ENCODE measurements at regions not wholly inside any gene's neighbourhood (a gene's known extent, or its start where the extent isn't known, plus 50 kb on each side); places are given as distances from the start of the nearest gene placed in this dataset.
"Not testable (repeated sequence)": the region's sequence is repeated elsewhere in the genome, so short reads cannot be mapped to it uniquely, and the experiment has no call there.

GRCh38 chr3:139248593-139249255 lies 95.1 kb upstream of the MRPS22 start:
- no peak for DNase-seq

DNA sequence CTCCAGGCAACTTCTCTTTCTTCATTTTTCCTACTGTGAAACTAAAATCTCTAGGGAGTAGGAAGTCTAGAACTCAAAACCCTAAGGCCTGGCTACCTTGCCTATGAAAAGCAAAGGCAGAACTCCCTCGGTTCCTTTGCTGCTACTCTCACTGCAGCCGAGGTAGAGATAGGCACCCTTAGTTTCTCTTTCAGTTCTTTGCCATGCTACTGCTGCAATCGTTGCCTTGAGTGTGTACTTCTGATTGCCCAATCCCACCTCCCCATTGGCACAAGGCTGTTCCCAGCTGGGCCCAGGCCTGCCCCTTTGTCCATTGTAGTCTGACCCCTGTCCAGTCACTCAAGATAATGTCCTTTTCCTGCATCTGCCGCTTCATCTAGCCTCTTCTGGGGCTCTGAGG lies 92.3 kb upstream of the MRPS22 start:
- no peak for DNase-seq

GRCh38 chr3:139252719-139253118 lies 91.1 kb upstream of the MRPS22 start:
- DNase-seq: no peak

GRCh38 chr3:139258276-139258675 lies 85.5 kb upstream of the MRPS22 start:
- no peak for DNase-seq

- no peak for DNase-seq
Measured at GRCh38 chr3:139259398-139259797, 84.4 kb upstream of the MRPS22 start.

- DNase-seq: no peak
Measured at GRCh38 chr3:139260041-139260486, 83.8 kb upstream of the MRPS22 start.

DNA sequence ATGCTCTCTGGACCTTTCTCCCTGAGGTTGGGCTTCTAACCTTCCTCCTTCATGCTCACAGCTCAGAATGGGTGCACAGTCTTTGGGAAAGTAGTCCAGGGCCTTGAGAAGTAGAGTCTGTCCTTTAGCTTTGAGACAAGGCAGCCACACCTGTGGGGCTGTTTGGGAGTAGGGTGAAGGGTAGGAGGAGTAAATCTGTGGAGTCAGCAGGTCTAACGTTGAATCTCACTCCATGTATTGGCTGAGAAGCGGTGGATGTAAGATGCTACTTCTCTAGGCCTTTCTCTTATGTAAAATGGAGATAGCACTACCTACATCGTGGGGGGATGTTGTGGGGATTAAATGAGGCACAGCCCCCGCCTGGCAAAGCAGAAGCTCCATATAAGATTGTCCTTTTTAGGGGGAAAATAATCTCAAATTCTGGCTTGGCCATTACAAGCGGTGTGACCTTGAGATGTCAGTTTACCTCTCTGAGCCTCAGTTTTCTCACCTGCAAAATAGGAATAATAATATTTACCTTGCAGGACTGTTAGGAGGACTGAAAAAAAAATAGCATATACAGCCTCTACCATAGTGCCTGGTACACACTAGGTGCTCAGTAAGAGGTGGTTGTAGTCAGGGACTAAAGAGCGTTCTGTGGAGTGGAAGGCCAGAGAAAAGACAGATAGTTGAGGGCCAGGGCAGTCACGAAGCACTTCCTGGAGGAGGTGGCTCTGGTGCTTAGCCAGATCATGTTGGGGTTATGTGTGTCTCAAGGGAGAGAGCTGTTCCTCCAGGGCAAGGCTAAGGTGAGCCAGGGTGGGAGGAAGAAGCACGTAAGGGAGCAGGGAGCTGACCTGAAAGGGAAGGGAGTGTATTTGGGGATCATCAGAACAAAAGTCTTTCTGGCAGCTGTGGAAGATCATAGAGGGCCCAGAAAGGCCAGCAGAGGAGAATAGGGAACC lies 82.8 kb upstream of the MRPS22 start:
- DNase-seq: no peak

- DNase-seq: no peak
Measured at GRCh38 chr3:139261754-139262586, 81.8 kb upstream of the MRPS22 start.

- no peak for DNase-seq
Measured at GRCh38 chr3:139263798-139264197, 80.0 kb upstream of the MRPS22 start.

DNA sequence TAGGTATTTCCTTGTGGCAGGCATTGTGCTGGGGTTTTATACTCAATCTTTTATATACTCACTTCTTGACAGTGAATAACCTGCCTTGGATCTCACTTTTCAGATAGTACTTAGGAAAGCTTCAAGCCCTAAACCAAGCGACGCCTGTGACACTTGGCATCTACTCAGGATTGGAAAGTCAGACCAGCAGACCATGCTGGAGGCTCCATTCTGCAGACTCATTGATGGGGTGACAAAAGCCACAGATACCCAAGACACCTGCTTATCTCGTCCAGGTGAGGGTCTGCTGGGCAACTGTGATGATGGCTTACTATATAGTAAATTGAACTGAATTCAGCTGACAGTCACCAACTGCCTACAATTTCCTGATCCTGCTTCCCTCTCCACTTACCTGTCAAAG lies 79.4 kb upstream of the MRPS22 start:
- no peak for DNase-seq

DNA sequence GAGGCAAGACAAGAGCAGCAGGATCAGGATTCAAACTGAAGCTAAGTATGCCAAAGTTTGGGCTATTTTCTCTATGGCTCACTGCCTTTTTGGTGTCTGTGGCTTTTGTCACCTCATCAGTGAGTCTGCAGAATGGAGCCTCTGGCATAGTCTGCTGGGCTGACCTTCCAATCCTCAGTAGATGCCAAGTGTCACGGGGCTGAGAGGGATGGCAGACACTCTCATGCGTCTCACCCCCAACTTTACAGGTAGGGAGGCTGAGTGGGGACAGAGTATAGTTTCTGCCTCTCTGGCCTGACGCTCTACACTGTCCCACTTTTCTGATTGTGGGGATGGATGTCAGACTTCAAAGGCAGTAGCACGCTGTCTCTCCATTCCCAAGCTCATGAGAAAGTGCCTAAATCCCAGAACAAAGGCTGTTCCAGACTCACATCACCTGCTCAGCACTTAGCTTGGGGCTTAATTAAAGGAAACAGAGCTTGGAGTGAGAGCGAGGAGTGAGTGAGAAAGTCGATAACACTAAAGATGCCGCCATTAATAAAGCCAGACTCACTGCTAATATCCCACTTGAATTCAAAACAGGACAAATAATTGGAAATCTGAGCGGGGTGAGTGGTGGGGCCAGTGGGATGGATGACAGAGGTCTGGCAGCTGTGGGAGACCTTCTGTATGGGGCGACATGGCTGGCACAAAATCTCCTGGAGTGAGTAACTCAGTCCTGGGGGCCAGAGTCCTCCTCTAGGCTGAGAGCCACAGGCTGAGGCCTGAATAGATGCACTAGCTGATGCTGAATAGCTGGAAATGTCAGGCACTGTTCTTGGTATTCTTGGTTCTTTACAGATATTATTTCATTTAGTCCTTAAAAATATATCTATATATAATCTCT lies 78.4 kb upstream of the MRPS22 start:
- no peak for DNase-seq

DNA sequence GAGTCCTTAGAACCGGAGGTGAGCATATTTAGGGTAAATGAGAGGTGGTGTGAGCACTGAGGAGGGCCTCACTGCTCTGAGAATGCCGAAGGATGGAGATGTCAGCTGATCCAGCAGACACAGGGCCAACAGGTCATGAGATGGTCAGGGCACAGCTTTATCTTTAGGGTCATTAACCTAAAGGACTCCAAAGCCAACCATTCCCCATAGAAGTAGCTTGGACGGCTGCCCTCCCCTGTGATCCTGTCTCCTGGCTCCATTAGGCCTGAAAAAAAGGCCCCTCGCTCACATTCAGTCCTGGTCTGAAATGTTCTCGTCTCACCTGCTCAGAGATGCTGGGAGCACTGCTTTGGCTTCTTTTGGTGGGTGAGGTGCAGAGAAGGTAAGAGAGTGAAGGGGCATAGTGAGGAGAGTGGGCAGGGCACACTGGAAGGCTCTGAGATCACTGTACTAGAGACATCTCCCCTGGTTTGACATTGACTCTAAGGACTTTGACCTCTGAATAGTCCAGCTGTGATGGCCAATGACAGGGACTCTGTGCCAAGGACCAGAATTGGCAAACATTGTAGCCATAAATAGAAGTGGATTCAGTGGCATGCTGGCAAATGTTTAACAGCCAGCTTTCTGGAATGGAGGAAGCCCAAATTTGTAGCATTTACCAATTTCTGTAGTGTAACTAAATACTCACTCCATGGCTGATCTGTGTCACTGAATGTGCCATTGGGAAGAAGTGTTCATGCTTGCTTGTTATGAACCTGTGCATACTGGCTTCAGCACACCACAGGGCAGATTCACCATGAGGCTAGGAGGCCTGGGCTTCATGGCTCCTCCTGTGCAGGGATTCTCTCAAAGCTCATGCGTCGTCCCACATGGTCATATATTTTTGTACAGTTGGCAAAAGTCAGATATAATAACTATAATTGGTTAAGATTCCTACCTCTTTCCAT lies 76.2 kb upstream of the MRPS22 start:
- no peak for DNase-seq

- no peak for DNase-seq
Measured at GRCh38 chr3:139269984-139270383, 73.8 kb upstream of the MRPS22 start.

- DNase-seq: not testable (repeated sequence)
Measured at GRCh38 chr3:139270652-139271051, 73.2 kb upstream of the MRPS22 start.

GRCh38 chr3:139280027-139280671 lies 63.7 kb upstream of the MRPS22 start:
- DNase-seq: no peak

DNA sequence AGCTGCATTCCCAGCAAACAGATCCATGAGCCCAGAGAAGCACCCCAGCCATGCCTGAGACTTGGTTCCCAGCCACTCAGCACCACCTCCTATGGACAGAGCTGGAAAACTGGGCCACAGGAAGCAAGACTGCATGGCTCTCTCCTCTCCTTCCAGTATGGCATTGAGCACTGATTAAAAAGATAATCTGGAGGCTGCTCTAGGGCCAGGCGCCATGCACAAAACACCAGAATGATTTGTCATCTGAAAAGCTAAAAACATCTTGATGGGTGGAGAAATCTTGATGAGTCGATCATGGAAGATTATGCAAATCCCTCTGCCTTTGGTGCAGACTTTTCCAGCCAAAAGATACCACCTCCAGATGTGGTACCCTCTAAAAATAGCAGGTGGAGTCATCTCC lies 62.7 kb upstream of the MRPS22 start:
- no peak for DNase-seq

DNA sequence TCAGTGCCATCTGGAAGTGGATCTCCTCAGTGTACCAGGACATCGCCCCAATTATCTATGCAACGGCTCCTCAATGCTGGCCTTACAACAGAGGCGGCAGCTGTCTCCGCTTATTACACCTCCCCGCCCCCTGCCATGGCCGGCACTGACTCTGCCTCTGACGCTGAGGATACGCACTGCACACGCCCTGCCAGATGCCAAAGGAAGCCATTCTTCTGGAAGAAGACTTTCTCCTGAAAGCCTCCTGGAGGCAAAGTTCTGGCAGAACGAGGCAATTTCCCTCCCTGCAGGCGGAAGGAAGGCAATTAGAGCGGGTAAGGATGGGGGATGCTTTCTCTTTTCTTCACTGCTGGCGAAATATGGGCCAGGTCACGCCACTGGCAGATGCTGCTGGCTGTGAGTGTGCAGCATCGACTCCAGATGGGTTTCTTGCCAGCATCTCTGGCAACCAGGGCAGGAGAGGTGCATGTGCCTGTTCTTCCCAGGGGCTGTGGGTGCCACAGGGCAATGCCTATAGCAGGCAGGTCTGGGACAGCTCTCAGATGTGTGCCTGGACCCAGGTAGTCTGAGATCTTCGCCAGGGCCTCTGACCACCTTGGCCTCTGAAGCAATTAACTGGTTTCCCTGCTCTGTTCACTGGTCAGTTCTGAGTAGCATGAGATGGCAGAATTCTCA lies 62.2 kb upstream of the MRPS22 start:
- DNase-seq: no peak

DNA sequence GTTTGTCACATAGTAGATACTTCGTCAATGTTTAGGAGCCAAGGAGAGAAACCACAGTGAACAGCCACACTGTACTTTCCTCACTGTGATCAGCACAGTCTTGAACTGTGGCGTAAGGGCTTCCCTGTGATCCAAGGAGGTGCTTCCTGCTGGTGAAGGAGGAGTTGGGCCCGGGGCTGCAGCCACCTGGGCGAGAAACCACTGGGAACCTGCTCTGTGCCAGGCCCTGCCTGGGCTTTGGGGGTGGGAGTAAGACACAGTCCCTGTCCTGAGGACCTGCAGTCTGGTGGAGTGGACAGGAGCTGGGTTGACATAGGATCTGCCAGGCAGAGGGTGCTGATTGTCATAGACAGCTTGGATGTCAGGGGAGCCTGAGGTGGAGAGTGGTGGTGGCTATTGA lies 60.5 kb upstream of the MRPS22 start:
- DNase-seq: no peak

- no peak for DNase-seq
Measured at GRCh38 chr3:139284221-139284620, 59.6 kb upstream of the MRPS22 start.

DNA sequence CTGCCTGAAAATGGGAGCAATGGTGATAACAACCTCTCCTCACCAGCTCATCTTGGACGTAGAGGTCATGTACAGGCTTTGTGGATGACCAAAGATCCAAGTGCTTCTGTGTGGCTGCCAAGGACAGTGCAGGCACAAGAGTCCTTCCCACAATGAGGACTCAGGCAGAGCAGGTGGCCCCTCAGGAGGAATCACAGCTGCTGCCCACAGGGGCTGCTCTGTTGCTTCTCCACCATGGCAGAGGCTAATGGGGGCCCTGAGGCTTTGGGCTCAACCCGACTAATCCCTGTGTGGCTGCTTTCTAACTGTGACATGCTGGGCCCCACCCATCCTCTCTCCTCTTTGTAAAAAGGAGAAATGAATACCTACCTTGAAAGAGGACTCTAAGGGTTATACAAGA lies 58.1 kb upstream of the MRPS22 start:
- no peak for DNase-seq
